GM19467 (cell line): ENCODE measurements at regions not wholly inside any gene's neighbourhood (a gene's known extent, or its start where the extent isn't known, plus 50 kb on each side); places are given as distances from the start of the nearest gene placed in this dataset.

Source experiments
- ATAC-seq: cut with Tn5 transposase; IDR thresholded peaks from one replicate; pipeline ENCODE4 v1.9.1; 2021; ENCODE audit warnings: mild to moderate bottlenecking, moderate library complexity; ENCODE audit not compliant: unreplicated experiment

GRCh38 chr3:99240700-99241099 lies 339.2 kb upstream of the DCBLD2 start:
- ATAC-seq: no peak

GRCh38 chr3:99236576-99236975 lies 335.1 kb upstream of the DCBLD2 start:
- no peak for ATAC-seq

- ATAC-seq: no peak
Observed at GRCh38 chr3:99232696-99233095, 331.2 kb upstream of the DCBLD2 start.

- no peak for ATAC-seq
Observed at GRCh38 chr3:99218468-99218867, 317.0 kb upstream of the DCBLD2 start.

GRCh38 chr3:99212969-99213368 lies 311.5 kb upstream of the DCBLD2 start:
- no peak for ATAC-seq

- no peak for ATAC-seq
Observed at GRCh38 chr3:99211309-99211708, 309.8 kb upstream of the DCBLD2 start.

- ATAC-seq: no peak
Observed at GRCh38 chr3:99199021-99199420, 297.5 kb upstream of the DCBLD2 start.

GRCh38 chr3:99191186-99191585 lies 289.7 kb upstream of the DCBLD2 start:
- ATAC-seq: no peak

- no peak for ATAC-seq
Observed at GRCh38 chr3:99188936-99189335, 287.4 kb upstream of the DCBLD2 start.

GRCh38 chr3:99186016-99186415 lies 284.5 kb upstream of the DCBLD2 start:
- no peak for ATAC-seq

- no peak for ATAC-seq
Observed at GRCh38 chr3:99176169-99176964, 274.9 kb upstream of the DCBLD2 start.

- ATAC-seq: no peak
Observed at GRCh38 chr3:99175276-99175812, 273.8 kb upstream of the DCBLD2 start.

- peak; percentile 69 for ATAC-seq
Observed at GRCh38 chr3:99172736-99173657, 271.5 kb upstream of the DCBLD2 start.

GRCh38 chr3:99171800-99172199 lies 270.3 kb upstream of the DCBLD2 start:
- no peak for ATAC-seq

- no peak for ATAC-seq
Observed at GRCh38 chr3:99170867-99171517, 269.5 kb upstream of the DCBLD2 start.

- no peak for ATAC-seq
Observed at GRCh38 chr3:99167071-99167470, 265.6 kb upstream of the DCBLD2 start.

- ATAC-seq: no peak
Observed at GRCh38 chr3:99163314-99163713, 261.8 kb upstream of the DCBLD2 start.

- ATAC-seq: no peak
Observed at GRCh38 chr3:99159220-99159762, 257.8 kb upstream of the DCBLD2 start.

- ATAC-seq: no peak
Observed at GRCh38 chr3:99145031-99145430, 243.5 kb upstream of the DCBLD2 start.

GRCh38 chr3:99143493-99143892 lies 242.0 kb upstream of the DCBLD2 start:
- no peak for ATAC-seq

GRCh38 chr3:99134986-99135385 lies 233.5 kb upstream of the DCBLD2 start:
- no peak for ATAC-seq
